ENCODE measurements at regions not wholly inside any gene's neighbourhood (a gene's known extent, or its start where the extent isn't known, plus 50 kb on each side); places are given as distances from the start of the nearest gene placed in this dataset.
A peak's percentile ranks its signal among the peaks of the same experiment; 100 is the strongest.

DNA sequence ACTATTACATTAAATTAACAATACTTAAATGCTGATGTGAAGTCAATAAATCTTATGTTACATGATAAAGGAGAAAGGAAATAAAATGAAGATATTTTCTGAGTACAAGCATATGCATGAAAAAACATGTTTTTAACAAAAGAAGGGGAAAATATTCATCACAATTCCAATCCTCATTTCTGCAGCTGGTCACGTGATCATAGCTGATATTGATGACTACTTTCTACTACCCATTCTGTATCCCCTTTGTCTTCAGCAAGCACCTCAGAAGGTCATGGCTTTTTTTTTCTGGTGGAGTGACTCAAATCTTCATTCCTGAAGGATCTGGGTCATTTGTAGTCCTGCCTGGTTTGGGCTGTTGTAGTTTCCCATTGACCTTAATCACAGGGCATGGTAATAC is 90.9 kb downstream of the CDO1 start:
- no peak for TF ChIP-seq FOXA2 (IDR thresholded peaks at IDR 0.05)
- TF ChIP-seq TAF1 (conservative IDR thresholded peaks at IDR 0.05): no peak
- no peak for TF ChIP-seq RXRA (IDR thresholded peaks at IDR 0.05)
- TF ChIP-seq HNF4A (conservative IDR thresholded peaks at IDR 0.05): no peak
- TF ChIP-seq ZBTB33 (IDR thresholded peaks at IDR 0.05): no peak
- TF ChIP-seq JUND (IDR thresholded peaks at IDR 0.05): no peak
- no peak for TF ChIP-seq RAD21 (IDR thresholded peaks at IDR 0.05)
- no peak for TF ChIP-seq NR2F2 (IDR thresholded peaks at IDR 0.05)
- no peak for DNase-seq (ENCODE audit: low spot score)
- Histone ChIP-seq H3K4me1 (ENCODE audit: control insufficient read depth in 4 of 4, insufficient read depth in 4 of 4, low read length in 3 of 4) (peaks cover 0 to 19% (median 7%) of the 10 kb centered on the region in 4 donors), H3K9me3 (ENCODE audit: control insufficient read depth in 4 of 4, low read length in 3 of 4) (peaks cover 0 to 2% (median 0%) of the 10 kb centered on the region in 4 donors), H3K36me3 (ENCODE audit: control insufficient read depth in 4 of 4, insufficient read depth in 3 of 4, low read depth in 1 of 4, low read length in 3 of 4) (no peaks in the 10 kb centered on the region), H3K9ac (ENCODE audit: low read depth in 1 of 2, low read length in 2 of 2) (no peak overlapping the region), H3K4me3 (ENCODE audit: low read depth in 1 of 3, low read length in 3 of 3) (no peak overlapping the region), H3K27ac (ENCODE audit: low read depth in 1 of 2, low read length in 2 of 2) (no peak overlapping the region), H3K27me3 (ENCODE audit: control insufficient read depth in 4 of 4, insufficient read depth in 4 of 4, low read length in 3 of 4) (no peaks in the 10 kb centered on the region)
- 92% methylated on average over 1 of the region's 1 CpG for WGBS

- Histone ChIP-seq H3K4me3 (ENCODE audit: low read depth in 1 of 3, low read length in 3 of 3) (no peak overlapping the region), H3K9me3 (ENCODE audit: control insufficient read depth in 4 of 4, low read length in 3 of 4) (no peaks in the 10 kb centered on the region), H3K27me3 (ENCODE audit: control insufficient read depth in 4 of 4, insufficient read depth in 4 of 4, low read length in 3 of 4) (no peaks in the 10 kb centered on the region), H3K4me1 (ENCODE audit: control insufficient read depth in 4 of 4, insufficient read depth in 4 of 4, low read length in 3 of 4) (peaks cover 0 to 26% (median 8%) of the 10 kb centered on the region in 4 donors), H3K27ac (ENCODE audit: low read depth in 1 of 2, low read length in 2 of 2) (peak overlapping the region in 1 of 2 donors; percentile 54), H3K9ac (ENCODE audit: low read depth in 1 of 2, low read length in 2 of 2) (no peak overlapping the region), H3K36me3 (ENCODE audit: control insufficient read depth in 4 of 4, insufficient read depth in 3 of 4, low read depth in 1 of 4, low read length in 3 of 4) (no peaks in the 10 kb centered on the region)
- DNase-seq (ENCODE audit: low spot score): no peak
- TF ChIP-seq FOXA2 (IDR thresholded peaks at IDR 0.05): no peak
- TF ChIP-seq GABPA (IDR thresholded peaks at IDR 0.05 in 1 of 2, conservative IDR thresholded peaks at IDR 0.05 in 1 of 2): no peak
- no peak for TF ChIP-seq RAD21 (IDR thresholded peaks at IDR 0.05)
- no peak for TF ChIP-seq FOXA1 (IDR thresholded peaks at IDR 0.05)
- TF ChIP-seq RXRA (IDR thresholded peaks at IDR 0.05): no peak
- TF ChIP-seq TAF1 (conservative IDR thresholded peaks at IDR 0.05): no peak
- no peak for TF ChIP-seq HNF4G (IDR thresholded peaks at IDR 0.05)
- TF ChIP-seq, protein P1, sequence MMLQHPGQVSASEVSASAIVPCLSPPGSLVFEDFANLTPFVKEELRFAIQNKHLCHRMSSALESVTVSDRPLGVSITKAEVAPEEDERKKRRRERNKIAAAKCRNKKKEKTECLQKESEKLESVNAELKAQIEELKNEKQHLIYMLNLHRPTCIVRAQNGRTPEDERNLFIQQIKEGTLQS (IDR thresholded peaks at IDR 0.05): no peak
- TF ChIP-seq, protein P2, sequence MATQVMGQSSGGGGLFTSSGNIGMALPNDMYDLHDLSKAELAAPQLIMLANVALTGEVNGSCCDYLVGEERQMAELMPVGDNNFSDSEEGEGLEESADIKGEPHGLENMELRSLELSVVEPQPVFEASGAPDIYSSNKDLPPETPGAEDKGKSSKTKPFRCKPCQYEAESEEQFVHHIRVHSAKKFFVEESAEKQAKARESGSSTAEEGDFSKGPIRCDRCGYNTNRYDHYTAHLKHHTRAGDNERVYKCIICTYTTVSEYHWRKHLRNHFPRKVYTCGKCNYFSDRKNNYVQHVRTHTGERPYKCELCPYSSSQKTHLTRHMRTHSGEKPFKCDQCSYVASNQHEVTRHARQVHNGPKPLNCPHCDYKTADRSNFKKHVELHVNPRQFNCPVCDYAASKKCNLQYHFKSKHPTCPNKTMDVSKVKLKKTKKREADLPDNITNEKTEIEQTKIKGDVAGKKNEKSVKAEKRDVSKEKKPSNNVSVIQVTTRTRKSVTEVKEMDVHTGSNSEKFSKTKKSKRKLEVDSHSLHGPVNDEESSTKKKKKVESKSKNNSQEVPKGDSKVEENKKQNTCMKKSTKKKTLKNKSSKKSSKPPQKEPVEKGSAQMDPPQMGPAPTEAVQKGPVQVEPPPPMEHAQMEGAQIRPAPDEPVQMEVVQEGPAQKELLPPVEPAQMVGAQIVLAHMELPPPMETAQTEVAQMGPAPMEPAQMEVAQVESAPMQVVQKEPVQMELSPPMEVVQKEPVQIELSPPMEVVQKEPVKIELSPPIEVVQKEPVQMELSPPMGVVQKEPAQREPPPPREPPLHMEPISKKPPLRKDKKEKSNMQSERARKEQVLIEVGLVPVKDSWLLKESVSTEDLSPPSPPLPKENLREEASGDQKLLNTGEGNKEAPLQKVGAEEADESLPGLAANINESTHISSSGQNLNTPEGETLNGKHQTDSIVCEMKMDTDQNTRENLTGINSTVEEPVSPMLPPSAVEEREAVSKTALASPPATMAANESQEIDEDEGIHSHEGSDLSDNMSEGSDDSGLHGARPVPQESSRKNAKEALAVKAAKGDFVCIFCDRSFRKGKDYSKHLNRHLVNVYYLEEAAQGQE (IDR thresholded peaks at IDR 0.05): no peak
- TF ChIP-seq SP1 (IDR thresholded peaks at IDR 0.05): no peak
- no peak for TF ChIP-seq NR2F2 (IDR thresholded peaks at IDR 0.05)
- no peak for TF ChIP-seq MAX (IDR thresholded peaks at IDR 0.05)
- no peak for TF ChIP-seq HNF4A (conservative IDR thresholded peaks at IDR 0.05)
- TF ChIP-seq, protein P3, sequence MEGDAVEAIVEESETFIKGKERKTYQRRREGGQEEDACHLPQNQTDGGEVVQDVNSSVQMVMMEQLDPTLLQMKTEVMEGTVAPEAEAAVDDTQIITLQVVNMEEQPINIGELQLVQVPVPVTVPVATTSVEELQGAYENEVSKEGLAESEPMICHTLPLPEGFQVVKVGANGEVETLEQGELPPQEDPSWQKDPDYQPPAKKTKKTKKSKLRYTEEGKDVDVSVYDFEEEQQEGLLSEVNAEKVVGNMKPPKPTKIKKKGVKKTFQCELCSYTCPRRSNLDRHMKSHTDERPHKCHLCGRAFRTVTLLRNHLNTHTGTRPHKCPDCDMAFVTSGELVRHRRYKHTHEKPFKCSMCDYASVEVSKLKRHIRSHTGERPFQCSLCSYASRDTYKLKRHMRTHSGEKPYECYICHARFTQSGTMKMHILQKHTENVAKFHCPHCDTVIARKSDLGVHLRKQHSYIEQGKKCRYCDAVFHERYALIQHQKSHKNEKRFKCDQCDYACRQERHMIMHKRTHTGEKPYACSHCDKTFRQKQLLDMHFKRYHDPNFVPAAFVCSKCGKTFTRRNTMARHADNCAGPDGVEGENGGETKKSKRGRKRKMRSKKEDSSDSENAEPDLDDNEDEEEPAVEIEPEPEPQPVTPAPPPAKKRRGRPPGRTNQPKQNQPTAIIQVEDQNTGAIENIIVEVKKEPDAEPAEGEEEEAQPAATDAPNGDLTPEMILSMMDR (IDR thresholded peaks at IDR 0.05; ENCODE audit: low read depth, low read length, missing input control): no peak
- no peak for TF ChIP-seq JUND (IDR thresholded peaks at IDR 0.05)
- TF ChIP-seq ZBTB33 (IDR thresholded peaks at IDR 0.05): no peak
- 49% methylated on average over 2 of the region's 2 CpGs for WGBS
Measured at GRCh38 chr5:115723220-115723619, 93.2 kb downstream of the CDO1 start.
